Tibial nerve (tissue), 4 donors: ENCODE measurements at regions not wholly inside any gene's neighbourhood (a gene's known extent, or its start where the extent isn't known, plus 50 kb on each side); places are given as distances from the start of the nearest gene placed in this dataset.
"Not testable (repeated sequence)": the region's sequence is repeated elsewhere in the genome, so short reads cannot be mapped to it uniquely, and the experiment has no call there.

ENCODE experiments used
- DNase-seq, 2 donors: peaks; one replicate each; pipeline ENCODE4 v3.0.0-alpha.2; 2019; ENCODE audit warnings: low spot score in 2 of 2
- H3K27ac ChIP-seq, 4 donors: fragments of 200-600 bp; sonication (generic) in 3 of 4; one replicate each; pipeline ENCODE4 v1.5.1; 2017 to 2019; ENCODE audit warnings: mild to moderate bottlenecking in 1 of 4
- H3K27me3 ChIP-seq, 2 donors: fragments of 200-600 bp; sonication (generic) in 1 of 2; one replicate each; pipeline versions ENCODE4 v1.5.1 to v1.6.0; 2017 to 2019
- H3K36me3 ChIP-seq, 3 donors: fragments of 200-600 bp; sonication (generic); one replicate each; pipeline ENCODE4 v1.5.1; 2018 to 2019
- H3K4me1 ChIP-seq, 4 donors: fragments of 200-600 bp; sonication (generic) in 3 of 4; one replicate each; pipeline ENCODE4 v1.5.1; 2017 to 2019
- H3K4me3 ChIP-seq, 4 donors: fragments of 200-600 bp; sonication (generic) in 3 of 4; one replicate each; pipeline ENCODE4 v1.5.1; 2017 to 2019; ENCODE audit warnings: mild to moderate bottlenecking in 1 of 4, moderate library complexity in 1 of 4
- H3K9me3 ChIP-seq, 4 donors: fragments of 200-600 bp; sonication (generic) in 3 of 4; one replicate each; pipeline ENCODE4 v1.5.1; 2017 to 2019
- CTCF ChIP-seq, 5 experiments: fragments of 200-600 bp in 3 of 5; fragments of 450-650 bp in 2 of 5; sonication (generic) in 3 of 5; IDR thresholded peaks; one replicate each; pipeline ENCODE4 v1.5.1; 2016 to 2019; ENCODE audit warnings: antibody characterized with exemption in 5 of 5, mild to moderate bottlenecking in 3 of 5, moderate library complexity in 2 of 5
- EP300 ChIP-seq, 2 donors: sonication (generic); formaldehyde crosslinking; IDR thresholded peaks; one replicate each; pipeline ENCODE4 v1.6.1; 2017; ENCODE audit warnings: antibody characterized with exemption in 2 of 2, mild to moderate bottlenecking in 1 of 2
- POLR2A ChIP-seq, 2 donors: fragments of 450-650 bp; IDR thresholded peaks; one replicate each; pipeline ENCODE4 v1.6.1; 2017; ENCODE audit warnings: antibody characterized with exemption in 2 of 2, mild to moderate bottlenecking in 2 of 2, moderate library complexity in 2 of 2
- WGBS, 2 donors: methylation state at CpG; one replicate each; pipeline ENCODE4 v1.1.5; 2018; 5-methylcytosine and 5-hydroxymethylcytosine counted together

GRCh38 chr7:156014808-156015207 lies 202.5 kb upstream of the SHH start:
- H3K27me3 ChIP-seq: no peaks in the 10 kb centered on the region
- no peak for TF ChIP-seq POLR2A (IDR thresholded peaks at IDR 0.05)
- no peak for TF ChIP-seq CTCF (IDR thresholded peaks at IDR 0.05)
- TF ChIP-seq EP300 (IDR thresholded peaks at IDR 0.05): no peak
- H3K4me3 ChIP-seq: no peak overlapping the region
- DNase-seq: no peak
- H3K9me3 ChIP-seq: peaks cover 0 to 24% (median 0%) of the 10 kb centered on the region in 4 donors
- 91% methylated on average over 2 of the region's 2 CpGs for WGBS, 2 donors
- H3K27ac ChIP-seq: no peak overlapping the region
- no peaks in the 10 kb centered on the region for H3K36me3 ChIP-seq
- H3K4me1 ChIP-seq: no peaks in the 10 kb centered on the region

- no peak for DNase-seq
- Histone ChIP-seq H3K27me3 (no peaks in the 10 kb centered on the region), H3K36me3 (no peaks in the 10 kb centered on the region), H3K27ac (no peak overlapping the region), H3K9me3 (peaks cover 0 to 21% (median 0%) of the 10 kb centered on the region in 4 donors), H3K4me3 (no peak overlapping the region), H3K4me1 (no peaks in the 10 kb centered on the region)
- TF ChIP-seq CTCF (IDR thresholded peaks at IDR 0.05): no peak
- no peak for TF ChIP-seq POLR2A (IDR thresholded peaks at IDR 0.05)
- TF ChIP-seq EP300 (IDR thresholded peaks at IDR 0.05): no peak
Observed at GRCh38 chr7:156014201-156014600, 201.9 kb upstream of the SHH start.

GRCh38 chr7:156012412-156012811 lies 200.1 kb upstream of the SHH start:
- Histone ChIP-seq H3K36me3 (no peaks in the 10 kb centered on the region), H3K4me3 (no peak overlapping the region), H3K27ac (no peak overlapping the region), H3K27me3 (no peaks in the 10 kb centered on the region), H3K9me3 (peaks cover 0 to 17% (median 0%) of the 10 kb centered on the region in 4 donors), H3K4me1 (no peaks in the 10 kb centered on the region)
- TF ChIP-seq CTCF (IDR thresholded peaks at IDR 0.05) (no peak), POLR2A (IDR thresholded peaks at IDR 0.05) (no peak), EP300 (IDR thresholded peaks at IDR 0.05) (no peak)
- DNase-seq: no peak
- 79 to 92% methylated on average over 3 of the region's 3 CpGs for WGBS, 2 donors

- whole genome bisulfite sequencing, 2 donors: 77 to 81% methylated on average over 1 of the region's 1 CpG
- no peak overlapping the region for H3K4me3 ChIP-seq
- no peaks in the 10 kb centered on the region for H3K4me1 ChIP-seq
- H3K9me3 ChIP-seq: peaks cover 0 to 24% (median 0%) of the 10 kb centered on the region in 4 donors
- no peak for DNase-seq
- peak overlapping the region in 3 of 4 donors; percentile 42 to 45 (median 44) for H3K27ac ChIP-seq
- no peak for TF ChIP-seq EP300 (IDR thresholded peaks at IDR 0.05)
- no peak for TF ChIP-seq CTCF (IDR thresholded peaks at IDR 0.05)
- TF ChIP-seq POLR2A (IDR thresholded peaks at IDR 0.05): no peak
- H3K27me3 ChIP-seq: no peaks in the 10 kb centered on the region
- no peaks in the 10 kb centered on the region for H3K36me3 ChIP-seq
Observed at GRCh38 chr7:156009569-156009968, 197.3 kb upstream of the SHH start.

- not testable (repeated sequence) for DNase-seq, H3K27me3 ChIP-seq, H3K36me3 ChIP-seq, H3K4me3 ChIP-seq, H3K4me1 ChIP-seq
- Histone ChIP-seq H3K9me3 (peaks cover 0 to 24% (median 0%) of the 10 kb centered on the region in 4 donors), H3K27ac (peak overlapping the region in 1 of 4 donors; percentile 21)
- WGBS, 2 donors: 94% methylated on average over 11 of the region's 11 CpGs
Observed at GRCh38 chr7:156006876-156007275, 194.6 kb upstream of the SHH start.

GRCh38 chr7:156006024-156006423 lies 193.8 kb upstream of the SHH start:
- no peak for TF ChIP-seq EP300 (IDR thresholded peaks at IDR 0.05)
- TF ChIP-seq POLR2A (IDR thresholded peaks at IDR 0.05): no peak
- no peak for TF ChIP-seq CTCF (IDR thresholded peaks at IDR 0.05)
- WGBS, 2 donors: 71 to 80% methylated on average over 3 of the region's 3 CpGs
- DNase-seq: no peak

More at GRCh38 chr7:156006024-156006423, 193.8 kb upstream of the SHH start:
- Histone ChIP-seq H3K9me3 (peaks cover 0 to 24% (median 0%) of the 10 kb centered on the region in 4 donors), H3K4me3 (no peak overlapping the region), H3K36me3 (no peaks in the 10 kb centered on the region), H3K4me1 (no peaks in the 10 kb centered on the region), H3K27ac (no peak overlapping the region), H3K27me3 (no peaks in the 10 kb centered on the region)
